Astrocyte (in vitro differentiated cells and primary cell): ENCODE measurements at regions not wholly inside any gene's neighbourhood (a gene's known extent, or its start where the extent isn't known, plus 50 kb on each side); places are given as distances from the start of the nearest gene placed in this dataset.

ENCODE experiments used
- DNase-seq: peaks from one replicate; pipeline ENCODE4 v3.0.0-alpha.2; 2010; ENCODE audit warnings: low read depth
- FAIRE-seq: peaks from 2 replicates; lab custom pipeline; 2011; peaks lifted over from hg19 to GRCh38; lab: Jason Lieb, UNC
- H2AFZ ChIP-seq: 2 replicates; pipeline ENCODE4 v1.6.0; 2012; ENCODE audit warnings: low read depth, low read length, inconsistent platforms
- H3K27ac ChIP-seq: 2 replicates; pipeline ENCODE4 v1.5.1; 2011; ENCODE audit warnings: low read depth, low read length, inconsistent platforms
- H3K27me3 ChIP-seq: 2 replicates; pipeline ENCODE4 v1.6.0; 2011; ENCODE audit warnings: low read length, inconsistent platforms; ENCODE audit not compliant: insufficient read depth
- H3K36me3 ChIP-seq: 2 replicates; pipeline ENCODE4 v1.5.1; 2011; ENCODE audit warnings: low read length, inconsistent platforms; ENCODE audit not compliant: insufficient read depth
- H3K4me1 ChIP-seq: 2 replicates; pipeline ENCODE4 v1.5.1; 2011; ENCODE audit warnings: low read length, inconsistent platforms; ENCODE audit not compliant: insufficient read depth
- H3K4me2 ChIP-seq: 2 replicates; pipeline ENCODE4 v1.6.0; 2012; ENCODE audit warnings: low read length, inconsistent platforms
- H3K4me3 ChIP-seq: 2 replicates; pipeline ENCODE4 v1.5.1; 2011; ENCODE audit warnings: low read depth, mild to moderate bottlenecking, low read length, inconsistent platforms; ENCODE audit not compliant: insufficient read depth
- H3K79me2 ChIP-seq: 2 replicates; pipeline ENCODE4 v1.6.0; 2012; ENCODE audit warnings: mild to moderate bottlenecking, low read length, inconsistent platforms; ENCODE audit not compliant: insufficient read depth
- H3K9ac ChIP-seq: 2 replicates; pipeline ENCODE4 v1.6.0; 2012; ENCODE audit warnings: mild to moderate bottlenecking, low read length, inconsistent platforms
- H3K9me3 ChIP-seq: 2 replicates; pipeline ENCODE4 v1.5.1; 2012; ENCODE audit warnings: low read depth, mild to moderate bottlenecking, low read length, inconsistent platforms; ENCODE audit not compliant: insufficient read depth
- H4K20me1 ChIP-seq: 2 replicates; pipeline ENCODE4 v1.6.0; 2012; ENCODE audit warnings: low read length, inconsistent platforms; ENCODE audit not compliant: insufficient read depth
- H3K27ac Mint-ChIP-seq: one replicate; pipeline ENCODE4 v1.8.0; 2021; ENCODE audit warnings: mild to moderate bottlenecking, mixed read lengths; ENCODE audit not compliant: unreplicated experiment
- H3K27me3 Mint-ChIP-seq: one replicate; pipeline ENCODE4 v1.8.0; 2021; ENCODE audit warnings: low read depth, mixed read lengths; ENCODE audit not compliant: unreplicated experiment
- H3K36me3 Mint-ChIP-seq: one replicate; pipeline ENCODE4 v1.8.0; 2021; ENCODE audit warnings: low read depth, mixed read lengths; ENCODE audit not compliant: unreplicated experiment
- H3K4me1 Mint-ChIP-seq: one replicate; pipeline ENCODE4 v1.8.0; 2021; ENCODE audit warnings: low read depth, mixed read lengths; ENCODE audit not compliant: unreplicated experiment
- H3K4me3 Mint-ChIP-seq: one replicate; pipeline ENCODE4 v1.8.0; 2021; ENCODE audit warnings: mild to moderate bottlenecking, moderate library complexity, mixed read lengths; ENCODE audit not compliant: unreplicated experiment
- H3K9me3 Mint-ChIP-seq: one replicate; pipeline ENCODE4 v1.8.0; 2021; ENCODE audit warnings: mild to moderate bottlenecking, mixed read lengths; ENCODE audit not compliant: unreplicated experiment
- CTCF ChIP-seq: IDR thresholded peaks from 2 replicates; pipeline ENCODE4 v1.5.1; 2011; ENCODE audit warnings: low read depth, mild to moderate bottlenecking, inconsistent platforms, low read length, moderate library complexity; ENCODE audit not compliant: insufficient read depth
- EZH2 ChIP-seq: IDR thresholded peaks from 2 replicates; pipeline ENCODE4 v1.6.1; 2012; ENCODE audit warnings: mild to moderate bottlenecking, low read length, inconsistent platforms; ENCODE audit not compliant: insufficient read depth

GRCh38 chr4:103425406-103425805 is 227.3 kb upstream of the CENPE start:
- no peak overlapping the region for H3K4me2 ChIP-seq
- peak overlapping the region; percentile 50 for H3K27ac Mint-ChIP-seq
- H2AFZ ChIP-seq: no peak overlapping the region
- H3K36me3 ChIP-seq: no peaks in the 10 kb centered on the region
- DNase-seq (no peak), FAIRE-seq (no peak)
- no peak overlapping the region for H3K4me3 ChIP-seq
- no peaks in the 10 kb centered on the region for H3K27me3 Mint-ChIP-seq
- no peaks in the 10 kb centered on the region for H4K20me1 ChIP-seq
- no peak overlapping the region for H3K4me3 Mint-ChIP-seq
- H3K27ac ChIP-seq: no peak overlapping the region
- no peaks in the 10 kb centered on the region for H3K79me2 ChIP-seq
- H3K9me3 ChIP-seq: no peaks in the 10 kb centered on the region
- no peaks in the 10 kb centered on the region for H3K4me1 Mint-ChIP-seq
- H3K9ac ChIP-seq: no peak overlapping the region
- H3K27me3 ChIP-seq: no peaks in the 10 kb centered on the region
- peaks cover 3% of the 10 kb centered on the region for H3K9me3 Mint-ChIP-seq
- H3K4me1 ChIP-seq: no peaks in the 10 kb centered on the region
- TF ChIP-seq EZH2: no peak
- TF ChIP-seq CTCF: no peak
- no peaks in the 10 kb centered on the region for H3K36me3 Mint-ChIP-seq

- no peaks in the 10 kb centered on the region for H4K20me1 ChIP-seq
- no peaks in the 10 kb centered on the region for H3K36me3 Mint-ChIP-seq
- FAIRE-seq (no peak), DNase-seq (no peak)
- no peak overlapping the region for H3K4me3 Mint-ChIP-seq
- H3K9ac ChIP-seq: no peak overlapping the region
- H3K27ac Mint-ChIP-seq: no peak overlapping the region
- no peaks in the 10 kb centered on the region for H3K4me1 ChIP-seq
- no peaks in the 10 kb centered on the region for H3K79me2 ChIP-seq
- H2AFZ ChIP-seq: no peak overlapping the region
- no peaks in the 10 kb centered on the region for H3K4me1 Mint-ChIP-seq
- no peak overlapping the region for H3K27ac ChIP-seq
- H3K4me3 ChIP-seq: no peak overlapping the region
- H3K9me3 ChIP-seq: no peaks in the 10 kb centered on the region
- TF ChIP-seq EZH2 (no peak), CTCF (no peak)
- no peaks in the 10 kb centered on the region for H3K27me3 ChIP-seq
- H3K4me2 ChIP-seq: no peak overlapping the region
- H3K36me3 ChIP-seq: no peaks in the 10 kb centered on the region
- H3K27me3 Mint-ChIP-seq: no peaks in the 10 kb centered on the region
- H3K9me3 Mint-ChIP-seq: peaks cover 3% of the 10 kb centered on the region
These were observed 226.7 kb upstream of the CENPE start for GRCh38 chr4:103424853-103425252.

- H3K36me3 Mint-ChIP-seq: no peaks in the 10 kb centered on the region
- no peak overlapping the region for H2AFZ ChIP-seq
- H3K36me3 ChIP-seq: no peaks in the 10 kb centered on the region
- no peaks in the 10 kb centered on the region for H3K4me1 ChIP-seq
- H3K4me3 ChIP-seq: no peak overlapping the region
- no peak overlapping the region for H3K4me2 ChIP-seq
- no peak overlapping the region for H3K4me3 Mint-ChIP-seq
- no peaks in the 10 kb centered on the region for H4K20me1 ChIP-seq
- no peaks in the 10 kb centered on the region for H3K27me3 ChIP-seq
- H3K4me1 Mint-ChIP-seq: no peaks in the 10 kb centered on the region
- H3K9me3 ChIP-seq: no peaks in the 10 kb centered on the region
- no peaks in the 10 kb centered on the region for H3K79me2 ChIP-seq
- H3K9ac ChIP-seq: no peak overlapping the region
- no peaks in the 10 kb centered on the region for H3K27me3 Mint-ChIP-seq
- no peak overlapping the region for H3K27ac ChIP-seq
- H3K9me3 Mint-ChIP-seq: peaks cover 3% of the 10 kb centered on the region
- DNase-seq (no peak), FAIRE-seq (no peak)
- H3K27ac Mint-ChIP-seq: no peak overlapping the region
- TF ChIP-seq EZH2 (no peak), CTCF (no peak)
These were observed 225.1 kb upstream of the CENPE start for GRCh38 chr4:103423261-103423660.
